COLO668 (cell line): ENCODE measurements at regions not wholly inside any gene's neighbourhood (a gene's known extent, or its start where the extent isn't known, plus 50 kb on each side); places are given as distances from the start of the nearest gene placed in this dataset.

Experiments used
- DNase-seq: peaks from one replicate; lab custom pipeline; 2025; ENCODE audit not compliant: unreplicated experiment; lab: John Stamatoyannopoulos, UW

DNA sequence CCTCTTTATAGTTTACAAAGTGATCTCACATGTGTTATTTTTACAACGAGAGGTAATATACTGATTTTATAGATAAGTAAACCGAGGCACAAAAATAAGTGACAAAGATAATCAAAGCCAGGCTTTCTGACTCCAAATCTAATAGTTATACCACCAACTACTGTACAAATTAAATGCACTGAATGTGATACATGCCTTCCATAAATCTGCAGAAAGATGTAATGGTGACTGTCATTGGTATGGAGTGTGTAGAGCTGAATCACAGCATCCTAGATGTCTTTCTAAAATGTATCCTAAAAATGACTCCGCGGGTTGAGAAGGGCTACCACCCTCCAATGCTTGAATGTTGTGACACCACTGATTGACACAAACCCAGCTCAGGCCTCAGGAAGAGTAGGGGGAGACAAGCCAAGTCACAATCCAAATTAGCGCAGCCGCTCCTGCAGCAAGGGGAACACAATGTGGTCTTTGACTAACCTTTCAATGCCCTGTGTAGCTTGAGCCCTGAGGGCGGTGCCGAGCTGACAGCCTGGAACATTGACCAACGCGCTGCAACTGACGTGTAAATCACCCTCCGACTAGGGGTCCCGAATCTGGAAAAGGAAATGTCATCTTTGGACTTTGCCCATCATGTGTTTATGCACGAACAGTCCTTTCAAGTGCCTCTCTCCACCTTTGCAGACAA, 136.8 kb downstream of the OLIG3 start:
- no peak for DNase-seq

DNA sequence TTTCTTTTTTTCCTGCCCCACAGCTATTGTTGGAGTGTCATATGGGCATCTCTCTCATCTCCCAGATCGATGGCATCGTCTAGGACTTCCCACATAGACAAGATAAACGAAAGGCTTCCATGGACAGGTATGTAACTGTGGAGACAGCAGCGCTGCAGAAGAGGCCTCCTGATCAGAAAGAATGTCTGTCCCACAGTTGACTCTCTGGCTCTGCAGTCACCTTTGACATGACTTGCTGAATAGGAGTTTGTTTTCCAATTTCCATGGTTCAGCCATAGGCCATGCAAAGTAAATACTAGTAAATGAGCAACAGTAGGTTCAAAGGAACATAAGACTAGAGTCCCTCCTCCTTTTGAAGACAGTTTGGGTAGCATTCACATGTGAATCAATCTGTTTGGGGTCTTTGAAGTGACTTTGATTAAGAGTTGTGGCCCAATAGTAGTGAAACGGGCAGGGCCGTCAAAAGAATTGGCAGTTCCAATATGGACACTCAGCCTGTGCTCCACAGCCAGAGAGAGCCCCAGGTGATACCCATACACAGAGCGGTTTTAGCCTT, 134.7 kb upstream of the IFNGR1 start:
- no peak for DNase-seq

GRCh38 chr6:137353346-137353745, 134.2 kb upstream of the IFNGR1 start:
- DNase-seq, result no peak

- peak; percentile 6 for DNase-seq
These were observed 133.7 kb upstream of the IFNGR1 start for GRCh38 chr6:137352859-137353258.

DNA sequence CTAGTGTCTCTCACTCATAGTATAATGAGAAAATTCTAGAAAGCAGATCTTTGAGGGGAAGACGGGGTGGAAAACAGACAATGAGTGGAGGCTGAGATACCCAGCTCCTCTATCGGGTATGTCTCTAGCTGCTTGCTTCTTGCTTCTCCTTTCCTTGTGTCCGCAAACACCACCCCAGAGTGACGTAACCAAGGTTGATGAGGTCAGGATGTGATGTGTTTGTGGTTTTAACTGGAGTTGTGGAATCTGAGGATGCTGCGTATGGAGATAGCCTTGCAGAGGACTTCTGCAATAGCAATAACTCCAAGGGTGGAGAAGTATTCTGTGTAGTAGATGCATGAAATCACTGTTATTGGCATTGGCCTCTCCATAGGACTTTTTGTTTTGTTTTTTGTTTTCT, 132.7 kb upstream of the IFNGR1 start:
- DNase-seq, result no peak

DNA sequence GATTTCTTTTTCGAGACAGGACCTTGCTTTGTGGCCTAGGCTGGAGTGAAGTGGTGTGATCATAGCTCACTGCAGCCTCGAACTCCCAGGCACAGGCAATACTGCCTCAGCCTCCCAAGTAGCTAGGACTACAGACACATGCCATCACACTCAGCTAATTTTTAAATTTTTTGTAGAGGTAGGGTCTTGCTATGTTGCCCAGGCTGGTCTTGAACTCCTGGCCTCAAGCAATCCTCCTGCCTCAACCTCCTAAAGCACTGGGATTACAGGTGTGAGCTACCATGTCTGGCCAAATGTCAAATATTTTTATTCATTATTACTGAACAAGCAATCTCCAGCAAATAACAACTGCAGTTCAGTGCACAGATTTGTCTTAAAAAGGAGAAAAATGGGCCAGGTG, 131.7 kb upstream of the IFNGR1 start:
- no peak for DNase-seq

- DNase-seq, result no peak
These were observed 131.0 kb upstream of the IFNGR1 start for GRCh38 chr6:137349856-137350830.

GRCh38 chr6:137348777-137349176, 129.6 kb upstream of the IFNGR1 start:
- no peak for DNase-seq

- no peak for DNase-seq
These were observed 124.1 kb upstream of the IFNGR1 start for GRCh38 chr6:137343241-137343640.

DNA sequence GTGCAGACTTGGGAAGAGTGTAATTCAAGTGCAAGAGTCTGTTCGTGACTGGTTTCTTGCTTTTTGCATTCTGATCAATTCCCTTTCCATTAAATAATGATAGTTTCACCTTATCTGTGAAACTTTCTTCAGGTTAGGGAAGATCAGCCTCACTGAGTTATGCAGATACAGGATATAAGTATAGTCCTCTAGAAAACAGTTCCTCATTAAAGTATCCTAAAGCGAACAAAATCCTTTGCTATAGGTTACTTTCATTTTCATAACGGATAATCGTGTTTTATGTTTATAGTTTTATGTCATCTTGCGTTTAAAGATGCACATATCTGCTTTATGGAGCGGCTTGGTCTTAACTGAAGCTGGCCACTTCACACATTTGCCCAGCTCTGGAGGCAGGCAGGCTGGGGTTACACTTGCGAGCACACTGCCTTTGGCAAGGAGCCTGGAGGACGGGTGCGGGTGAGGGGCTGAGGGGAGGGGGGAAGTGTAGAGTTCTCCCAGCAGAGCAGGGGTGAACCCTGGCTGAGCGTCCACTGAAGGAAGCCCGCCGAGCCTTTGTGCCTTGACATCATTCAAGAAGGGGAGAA, 123.5 kb upstream of the IFNGR1 start:
- no peak for DNase-seq

GRCh38 chr6:137341681-137342195, 122.6 kb upstream of the IFNGR1 start:
- DNase-seq, result peak; percentile 6

GRCh38 chr6:137339929-137340559, 120.9 kb upstream of the IFNGR1 start:
- no peak for DNase-seq

GRCh38 chr6:137334884-137335283, 115.7 kb upstream of the IFNGR1 start:
- no peak for DNase-seq

GRCh38 chr6:137334094-137334493, 114.9 kb upstream of the IFNGR1 start:
- no peak for DNase-seq

DNA sequence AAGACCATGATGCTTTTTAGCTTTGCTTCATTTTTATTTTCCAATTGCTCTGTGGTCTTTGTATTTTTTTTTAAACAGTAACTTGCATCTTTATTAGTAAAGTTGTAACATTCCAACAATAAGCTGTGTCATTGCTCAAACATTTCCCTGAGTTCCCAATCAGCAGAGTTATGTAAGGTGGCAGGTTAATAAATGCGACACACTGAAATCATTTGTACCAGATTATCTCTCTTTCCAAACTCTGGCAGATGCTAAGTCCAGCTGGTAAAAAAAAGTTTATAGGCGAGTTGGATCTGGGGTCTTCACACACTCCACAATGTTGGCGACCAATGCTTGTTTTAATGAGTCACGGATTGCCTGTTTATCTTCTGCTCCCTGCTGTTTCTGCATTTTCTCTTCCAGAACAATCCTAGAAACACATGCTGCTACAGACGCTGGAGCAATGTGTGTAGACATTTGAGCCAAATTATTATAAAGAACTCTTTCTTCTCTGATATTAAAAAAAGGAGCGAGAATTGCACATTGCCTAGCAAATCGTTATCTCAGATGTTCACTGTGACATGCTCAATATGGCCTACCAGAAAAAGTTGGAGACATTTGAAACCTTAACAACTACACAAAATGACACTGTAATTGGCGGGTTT, 113.6 kb upstream of the IFNGR1 start:
- DNase-seq, result no peak

DNA sequence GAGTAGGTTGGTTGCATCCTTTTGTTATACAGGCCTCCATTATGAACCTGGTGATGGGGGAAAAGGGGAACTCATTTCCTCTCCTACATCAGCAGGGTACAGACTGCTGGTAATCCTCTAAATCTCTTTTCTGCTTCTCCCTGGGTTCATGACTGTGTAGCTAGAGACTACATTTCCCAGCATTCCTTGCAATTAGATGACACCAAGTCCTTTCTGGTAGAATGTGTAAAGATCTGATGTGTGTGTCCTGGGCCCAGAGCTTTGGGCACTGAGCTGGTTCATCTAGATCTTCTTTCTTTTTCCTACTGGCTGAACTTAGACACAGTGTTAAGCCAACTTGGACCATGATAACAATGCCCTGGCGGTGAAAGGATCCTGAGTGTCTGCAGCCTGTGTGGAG, 104.7 kb upstream of the IFNGR1 start:
- DNase-seq, result no peak

DNA sequence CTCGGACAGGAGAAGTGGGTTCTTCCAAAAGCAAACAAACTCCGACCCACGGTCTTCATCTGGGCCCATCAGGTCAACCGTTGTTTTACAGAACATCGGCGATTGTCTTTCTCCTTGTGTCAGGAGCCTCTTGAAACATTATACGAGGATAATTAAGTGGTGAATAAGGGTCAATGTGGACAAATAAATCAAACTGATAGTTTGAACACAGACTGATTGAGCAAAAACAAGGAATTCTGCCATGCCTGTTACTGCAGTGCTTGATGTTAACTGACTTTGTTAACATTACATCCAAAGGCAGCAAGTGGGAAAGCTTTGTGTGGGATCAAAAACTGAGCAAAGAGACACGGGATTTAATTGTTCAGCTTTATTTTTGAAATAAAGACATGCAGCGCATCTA, 101.1 kb upstream of the IFNGR1 start:
- no peak for DNase-seq

- DNase-seq, result no peak
These were observed 97.4 kb upstream of the IFNGR1 start for GRCh38 chr6:137316626-137317025.

- no peak for DNase-seq
These were observed 95.9 kb upstream of the IFNGR1 start for GRCh38 chr6:137315081-137315480.
